Psoas muscle (tissue), 7 donors: ENCODE measurements at regions not wholly inside any gene's neighbourhood (a gene's known extent, or its start where the extent isn't known, plus 50 kb on each side); places are given as distances from the start of the nearest gene placed in this dataset.

ENCODE experiments used
- ATAC-seq, 4 donors: fragments of 200-7000 bp; cut with Tn5 transposase; one replicate each; pipeline ENCODE4 v1.9.1; 2020; ENCODE audit warnings: moderate library complexity in 3 of 4, mild to moderate bottlenecking in 2 of 4
- DNase-seq, 2 donors: peaks; one replicate each; pipeline ENCODE4 v3.0.0-alpha.2; 2020
- H3K27ac ChIP-seq: fragments of 200-600 bp; one replicate; pipeline ENCODE4 v1.8.0; 2022
- H3K27me3 ChIP-seq, 3 donors: fragments of 200-600 bp in 1 of 3; one replicate each; pipeline versions ENCODE4 v1.6.1 to v1.8.0; 2013 to 2022; ENCODE audit warnings: low read length in 2 of 3, mild to moderate bottlenecking in 2 of 3, moderate library complexity in 1 of 3; ENCODE audit not compliant: insufficient read depth in 3 of 3
- H3K36me3 ChIP-seq, 2 donors: fragments of 200-600 bp in 1 of 2; one replicate each; pipeline versions ENCODE4 v1.6.1 to v1.8.0; 2013 to 2022; ENCODE audit warnings: low read depth in 1 of 2, mild to moderate bottlenecking in 1 of 2, moderate library complexity in 1 of 2; ENCODE audit not compliant: insufficient read depth in 1 of 2
- H3K4me1 ChIP-seq: fragments of 200-600 bp; one replicate; pipeline ENCODE4 v1.8.0; 2022
- H3K4me3 ChIP-seq: fragments of 200-600 bp; one replicate; pipeline ENCODE4 v1.8.0; 2022; ENCODE audit warnings: mild to moderate bottlenecking
- H3K9me3 ChIP-seq: fragments of 200-600 bp; one replicate; pipeline ENCODE4 v1.8.0; 2022
- CTCF ChIP-seq: fragments of 200-600 bp; IDR thresholded peaks from one replicate; pipeline ENCODE4 v1.8.0; 2022; ENCODE audit warnings: antibody characterized with exemption
- WGBS, 3 donors: extraction: QIAGEN DNeasy Blood & Tissue Kit; methylation state at CpG; one replicate each; pipeline versions ENCODE4 v1.1.6 to v1.1.7; 2013; 5-methylcytosine and 5-hydroxymethylcytosine counted together
- intact Hi-C, 2 donors: fragments of 100-400 bp; cut with DNase I; formaldehyde crosslinking; loops; one replicate each; pipeline versions ENCODE4 v1.11.0 to v1.14.2; 2022
- donor health status: healthy with polysubstance abuse.
- donor health status: DM: no; HTN: no; CAD: no; lungs with moderate emphysema.
- donor health status: Bipolar disorder and iron deficiency.
- donor health status: healthy.
- donor health status: DM: yes; HTN: yes; CAD: no.
- donor health status: DM: no; HTN: no; CAD: no.
- donor health status: DM: yes; HTN: yes; CAD: no.

DNA sequence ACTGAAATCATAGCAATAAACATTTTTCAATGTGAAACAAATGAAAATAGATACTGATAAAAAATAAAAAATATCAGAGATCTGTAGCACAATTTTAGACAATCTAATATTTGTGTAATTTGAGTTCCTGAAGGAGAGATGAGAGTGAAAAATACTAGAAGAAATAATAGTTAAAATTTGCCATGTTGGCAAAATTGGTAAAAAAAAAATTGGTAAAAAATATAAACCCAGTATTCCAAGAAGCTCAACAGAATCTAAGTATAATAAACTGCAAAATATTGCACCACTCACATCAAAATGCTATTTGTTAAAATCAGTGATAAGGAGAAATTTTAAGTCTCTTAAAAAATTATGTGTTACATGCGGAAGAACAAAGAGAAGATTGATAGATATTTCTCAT, 1680.7 kb downstream of the PCDH7 start:
- ATAC-seq (no peak), DNase-seq (no peak)
- H3K36me3 ChIP-seq: no peaks in the 10 kb centered on the region
- no peaks in the 10 kb centered on the region for H3K4me1 ChIP-seq
- H3K9me3 ChIP-seq: no peaks in the 10 kb centered on the region
- 95 to 98% (median 96%) methylated on average over 1 of the region's 1 CpG for WGBS, 3 donors
- intact Hi-C loops: no loop called here
- H3K27me3 ChIP-seq: no peaks in the 10 kb centered on the region
- TF ChIP-seq CTCF: no peak
- no peak overlapping the region for H3K27ac ChIP-seq
- H3K4me3 ChIP-seq: no peak overlapping the region

DNA sequence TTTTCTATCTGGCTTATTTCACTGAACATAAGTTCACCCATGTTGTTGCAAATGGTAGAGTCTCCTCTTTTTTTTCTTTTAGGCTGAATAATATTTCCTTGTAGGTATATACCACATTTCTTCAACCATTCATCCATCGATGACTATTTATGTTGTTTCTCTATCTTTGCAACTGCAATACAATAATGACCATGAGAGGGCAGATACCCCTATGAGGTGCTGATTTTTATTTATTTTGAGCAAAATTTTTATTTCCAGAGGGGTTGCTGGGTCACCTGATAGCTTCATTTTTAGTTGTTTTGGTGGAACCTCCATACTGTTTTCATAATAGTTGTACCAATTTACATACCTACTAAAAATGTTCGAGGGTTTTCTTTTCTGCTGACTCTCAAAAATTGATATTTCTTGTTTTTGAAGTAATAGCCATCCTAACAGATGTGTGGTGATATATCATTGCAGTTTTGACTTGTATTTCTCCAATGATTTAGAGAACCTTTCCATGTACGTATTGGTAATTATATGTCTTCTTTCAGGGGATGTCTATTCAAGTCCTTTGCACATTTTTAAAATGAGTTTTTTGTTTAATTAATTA, 1697.0 kb downstream of the PCDH7 start:
- Histone ChIP-seq H3K4me3 (no peak overlapping the region), H3K9me3 (peaks cover 5% of the 10 kb centered on the region), H3K4me1 (no peaks in the 10 kb centered on the region), H3K36me3 (no peaks in the 10 kb centered on the region), H3K27me3 (no peaks in the 10 kb centered on the region), H3K27ac (no peak overlapping the region)
- no peak for TF ChIP-seq CTCF
- intact Hi-C loops: no loop called here
- ATAC-seq: no peak
- 64 to 74% (median 73%) methylated on average over 3 of the region's 3 CpGs for WGBS, 3 donors
- DNase-seq: no peak

- 86 to 94% (median 92%) methylated on average over 3 of the region's 3 CpGs for WGBS, 3 donors
- Histone ChIP-seq H3K4me3 (no peak overlapping the region), H3K27me3 (no peaks in the 10 kb centered on the region), H3K36me3 (no peaks in the 10 kb centered on the region), H3K27ac (no peak overlapping the region), H3K4me1 (no peaks in the 10 kb centered on the region), H3K9me3 (no peaks in the 10 kb centered on the region)
- DNase-seq (no peak), ATAC-seq (no peak)
- intact Hi-C loops: no loop called here
- TF ChIP-seq CTCF: no peak
These were observed 1703.1 kb downstream of the PCDH7 start for GRCh38 chr4:32423267-32423666.

GRCh38 chr4:32425243-32425642, 1705.1 kb downstream of the PCDH7 start:
- TF ChIP-seq CTCF: no peak
- WGBS, 3 donors: 67 to 74% (median 71%) methylated on average over 3 of the region's 3 CpGs
- Histone ChIP-seq H3K9me3 (no peaks in the 10 kb centered on the region), H3K4me3 (no peak overlapping the region), H3K4me1 (no peaks in the 10 kb centered on the region), H3K27ac (no peak overlapping the region), H3K27me3 (no peaks in the 10 kb centered on the region), H3K36me3 (no peaks in the 10 kb centered on the region)
- DNase-seq (no peak), ATAC-seq (no peak)
- intact Hi-C loops: no loop called here

DNA sequence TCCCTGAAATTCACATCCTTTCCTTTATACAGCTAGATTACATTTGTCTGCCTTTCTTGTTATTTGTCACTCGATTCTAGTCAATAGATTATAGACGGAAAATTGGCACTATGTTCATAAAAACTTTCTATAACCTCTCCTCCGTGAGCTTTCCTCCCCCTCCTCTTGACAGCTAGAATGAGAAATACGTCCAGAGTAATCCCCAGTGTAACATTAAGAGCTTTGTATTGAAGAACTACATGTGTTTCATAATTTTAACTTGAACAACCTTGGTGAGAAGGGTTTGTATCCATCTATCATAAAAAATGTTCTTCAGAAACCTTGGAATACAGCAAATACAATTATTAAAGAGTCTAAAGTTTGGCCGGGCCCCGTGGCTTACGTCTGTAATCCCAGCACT, 1707.4 kb downstream of the PCDH7 start:
- ATAC-seq (no peak), DNase-seq (no peak)
- no peak overlapping the region for H3K27ac ChIP-seq
- 56 to 67% (median 64%) methylated on average over 7 of the region's 7 CpGs for WGBS, 3 donors
- no peaks in the 10 kb centered on the region for H3K4me1 ChIP-seq
- no peak overlapping the region for H3K4me3 ChIP-seq
- H3K27me3 ChIP-seq: no peaks in the 10 kb centered on the region
- no peaks in the 10 kb centered on the region for H3K9me3 ChIP-seq
- TF ChIP-seq CTCF: no peak
- intact Hi-C loops: no loop called here
- H3K36me3 ChIP-seq: no peaks in the 10 kb centered on the region
